HUDEP-2 (cell line): ENCODE measurements at regions not wholly inside any gene's neighbourhood (a gene's known extent, or its start where the extent isn't known, plus 50 kb on each side); places are given as distances from the start of the nearest gene placed in this dataset.

ENCODE experiments used
- DNase-seq, 76 experiments: peaks; one replicate each; lab custom pipeline; 2025; ENCODE audit not compliant: unreplicated experiment in 76 of 76; lab: John Stamatoyannopoulos, UW

DNA sequence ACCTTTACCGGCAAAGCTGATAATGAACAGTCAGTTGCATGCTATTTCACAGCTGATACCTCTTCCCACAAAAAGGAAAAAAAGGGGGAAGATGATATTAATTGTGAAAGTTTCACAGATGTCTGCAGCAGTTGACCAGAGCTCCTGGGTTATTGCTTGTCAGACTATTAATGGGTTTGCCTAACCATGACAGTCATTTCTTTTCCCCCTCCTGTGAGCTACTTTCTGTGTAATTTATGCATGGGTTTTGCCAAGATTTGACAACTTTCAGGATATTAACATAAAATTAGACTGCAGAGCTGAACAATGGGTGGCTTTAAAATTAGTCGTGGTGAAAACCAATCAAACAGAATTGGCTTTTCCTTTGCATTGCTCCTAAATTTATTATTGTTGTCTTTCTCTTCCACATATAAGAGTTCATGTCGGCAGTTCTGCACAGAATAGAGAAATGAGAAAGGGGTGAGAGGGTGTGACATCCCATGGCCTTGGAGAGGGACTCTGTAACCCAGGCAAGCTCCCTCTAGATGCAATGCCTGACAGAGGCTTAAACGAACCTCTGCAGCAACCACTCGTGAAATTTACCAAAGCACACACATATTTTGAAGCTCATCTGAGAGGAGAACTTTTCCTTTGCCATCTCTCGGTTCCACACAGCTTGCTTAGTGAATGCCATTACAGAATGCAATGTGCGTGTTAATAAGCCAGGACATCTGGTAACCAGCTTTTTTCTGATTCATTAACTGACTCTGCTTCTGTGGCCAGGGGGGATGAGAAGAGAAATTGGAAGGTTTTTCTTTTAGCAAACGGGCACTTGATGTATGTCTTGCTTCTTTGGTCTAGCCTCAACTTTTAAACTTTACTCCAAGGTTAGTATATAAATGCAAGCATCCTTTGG, 82.2 kb upstream of the ITGA4 start:
- no peak for DNase-seq

GRCh38 chr2:181376442-181376841, 80.7 kb upstream of the ITGA4 start:
- no peak for DNase-seq

- DNase-seq, result no peak
Measured at GRCh38 chr2:181376999-181377398, 80.2 kb upstream of the ITGA4 start.

- DNase-seq, result no peak
Measured at GRCh38 chr2:181378491-181378890, 78.7 kb upstream of the ITGA4 start.

GRCh38 chr2:181380581-181380980, 76.6 kb upstream of the ITGA4 start:
- no peak for DNase-seq

DNA sequence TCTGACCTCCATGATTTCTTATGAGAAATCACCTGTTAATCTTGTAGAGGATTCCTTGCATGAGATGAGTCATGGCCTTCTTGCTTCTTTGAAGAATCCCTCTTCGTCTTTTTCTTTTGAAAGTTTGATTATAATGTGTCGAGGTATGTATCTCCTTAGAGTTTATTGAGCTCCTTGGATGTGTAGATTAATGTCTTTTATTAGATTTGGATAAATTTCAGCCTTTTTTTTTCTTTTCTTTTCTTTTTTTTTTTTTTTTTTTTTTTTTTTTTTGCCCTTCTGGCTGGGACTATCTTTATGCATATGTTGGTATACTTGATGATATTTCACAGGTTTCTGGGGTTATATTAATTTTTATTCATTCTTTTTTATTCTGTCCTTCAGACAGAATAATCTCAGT, 72.3 kb upstream of the ITGA4 start:
- DNase-seq, result no peak

DNA sequence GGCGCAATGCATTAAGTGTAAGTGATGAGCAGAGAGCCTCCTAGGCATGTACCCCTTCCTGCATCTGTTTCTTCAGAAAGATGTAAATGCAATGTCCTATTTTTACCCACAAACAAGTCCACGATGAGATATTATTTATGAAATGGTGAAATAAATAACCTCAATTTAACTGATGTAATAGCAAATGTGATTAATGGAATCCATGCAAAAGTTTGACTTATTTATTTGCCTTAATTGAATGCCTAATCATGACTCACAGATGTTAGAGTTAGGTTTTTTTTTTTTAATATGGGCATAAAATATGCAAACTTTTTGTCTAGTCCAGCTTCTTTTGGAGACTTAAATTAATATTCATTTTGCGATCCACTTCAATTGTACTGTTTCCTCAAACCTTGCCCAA, 67.7 kb upstream of the ITGA4 start:
- DNase-seq, result no peak

GRCh38 chr2:181393472-181393871, 63.7 kb upstream of the ITGA4 start:
- peak in 1 of 76 experiments; percentile 14 for DNase-seq

DNA sequence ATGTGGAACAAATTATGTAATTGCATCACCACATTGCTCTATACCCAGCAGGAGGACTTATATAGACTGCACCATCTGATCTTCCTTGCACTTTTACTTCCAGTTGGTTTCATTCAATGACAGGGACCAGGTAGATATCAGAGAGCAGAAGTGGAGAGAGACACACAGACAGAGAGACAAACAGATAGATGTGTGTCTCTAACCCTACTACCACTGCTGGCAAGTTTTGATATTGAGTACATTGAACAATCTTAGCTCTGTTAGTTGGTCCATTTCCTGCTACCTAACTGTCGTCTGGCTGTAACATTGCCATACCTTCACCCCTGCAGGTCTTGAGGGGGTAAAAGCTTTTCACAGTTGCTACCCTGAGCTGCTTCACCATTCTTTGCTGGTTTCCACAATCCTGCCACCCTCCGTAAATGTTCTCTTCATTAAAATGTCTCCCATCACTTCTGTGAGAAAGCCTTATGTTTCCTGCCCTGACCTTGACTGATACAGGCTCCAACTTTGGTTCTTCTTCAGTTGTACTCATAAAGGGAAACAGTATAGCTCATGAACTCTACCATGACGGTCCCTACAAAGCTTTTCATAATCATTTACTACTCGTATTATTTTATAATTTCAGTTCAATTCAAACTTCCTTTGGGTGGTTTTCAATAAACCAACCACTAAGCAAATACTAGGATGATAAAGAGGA, 62.3 kb upstream of the ITGA4 start:
- DNase-seq, result no peak

DNA sequence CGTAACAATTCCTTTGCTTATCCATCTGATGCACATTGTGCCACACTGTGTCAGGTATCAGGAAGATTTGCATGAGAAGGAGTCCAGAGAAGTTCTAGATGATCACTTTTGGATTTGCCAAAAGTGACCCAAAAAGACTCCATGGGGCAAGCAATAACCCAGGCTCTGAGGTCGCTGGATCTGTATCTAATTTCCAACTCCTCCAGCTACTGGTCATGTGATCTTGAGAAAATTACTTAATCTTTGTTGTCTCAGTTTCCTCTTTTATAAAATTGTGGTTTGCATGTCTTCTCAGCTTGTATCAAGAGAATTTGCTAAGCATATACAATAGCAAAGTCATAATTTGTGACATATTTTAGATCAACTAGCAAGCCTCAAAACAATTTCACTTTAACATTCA, 61.3 kb upstream of the ITGA4 start:
- peak in 2 of 76 experiments; percentile 11 to 27 for DNase-seq

DNA sequence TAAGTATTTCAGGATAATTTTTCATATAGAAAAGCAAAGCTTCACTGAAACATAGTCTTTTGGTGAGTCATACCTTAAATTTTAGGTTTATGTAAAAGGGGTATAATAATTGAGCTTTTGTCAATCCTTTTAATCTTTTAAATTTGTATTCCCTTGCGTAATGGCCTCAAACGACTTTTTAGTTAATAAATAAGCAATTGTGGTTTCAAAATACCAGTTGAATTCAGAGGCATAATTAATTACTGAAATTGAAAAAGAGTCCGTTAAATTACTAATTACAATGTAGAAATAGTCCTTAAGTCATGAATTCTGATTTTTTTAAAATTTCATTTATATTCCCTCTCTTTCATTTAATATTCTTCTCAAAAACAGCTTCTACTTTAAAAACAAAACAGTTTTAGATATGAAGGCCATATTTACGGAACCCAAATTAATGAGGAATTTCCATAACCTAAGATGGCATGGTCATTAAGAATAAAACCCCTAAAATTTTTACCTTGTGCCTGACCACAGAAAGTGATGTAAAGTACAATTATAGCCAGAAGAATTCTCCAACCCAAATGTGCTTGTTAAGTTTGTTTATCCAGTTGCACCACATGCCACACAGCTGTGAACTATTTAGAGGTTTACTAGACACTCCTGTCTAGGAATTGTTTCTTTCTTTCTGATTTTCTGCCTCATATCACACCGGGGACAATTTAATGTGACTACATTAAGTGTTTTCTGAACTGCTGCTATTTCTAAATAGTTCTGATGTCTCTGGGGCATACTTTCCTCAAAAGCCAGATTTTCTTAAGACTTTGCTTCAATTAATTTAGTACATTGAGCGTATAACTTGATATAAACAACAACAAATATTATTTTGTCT, 60.7 kb upstream of the ITGA4 start:
- DNase-seq, result no peak

DNA sequence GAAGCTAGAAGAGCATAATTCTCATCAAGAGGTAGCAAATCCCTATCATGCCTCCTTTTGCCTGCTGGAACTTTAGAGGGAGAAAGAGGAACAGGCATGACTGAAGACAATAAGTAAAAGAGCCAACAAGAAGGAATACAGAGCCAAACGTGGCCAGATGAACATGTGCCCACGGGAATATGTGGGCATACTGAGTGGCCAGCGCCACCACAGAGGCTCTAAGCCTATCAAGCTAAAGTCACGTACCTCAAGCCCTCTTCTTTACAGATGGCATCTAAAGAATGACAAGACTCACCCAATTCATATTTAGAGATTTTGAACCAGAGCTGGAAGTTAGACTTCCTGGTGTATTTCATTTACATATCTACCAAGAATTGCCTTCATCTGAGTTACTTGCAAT, 59.9 kb upstream of the ITGA4 start:
- DNase-seq, result no peak

DNA sequence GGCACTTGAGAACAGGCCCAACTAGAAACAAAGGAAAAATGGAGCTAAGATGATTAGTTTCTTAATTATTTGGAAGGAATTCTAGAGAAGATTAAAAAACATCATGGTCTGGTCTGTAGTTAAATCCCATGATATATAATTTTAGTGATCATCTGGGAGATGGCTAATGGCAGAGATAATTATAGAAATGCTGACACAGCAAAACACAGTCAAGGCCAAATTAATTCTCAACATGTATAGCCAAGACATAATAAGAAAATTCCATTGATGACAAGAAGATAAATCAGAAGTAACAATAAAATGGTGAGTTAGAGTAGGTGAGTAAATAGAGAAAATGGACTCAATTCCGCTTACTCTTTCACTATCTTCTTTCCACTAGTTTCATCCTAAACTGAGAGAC, 59.2 kb upstream of the ITGA4 start:
- DNase-seq, result no peak

DNA sequence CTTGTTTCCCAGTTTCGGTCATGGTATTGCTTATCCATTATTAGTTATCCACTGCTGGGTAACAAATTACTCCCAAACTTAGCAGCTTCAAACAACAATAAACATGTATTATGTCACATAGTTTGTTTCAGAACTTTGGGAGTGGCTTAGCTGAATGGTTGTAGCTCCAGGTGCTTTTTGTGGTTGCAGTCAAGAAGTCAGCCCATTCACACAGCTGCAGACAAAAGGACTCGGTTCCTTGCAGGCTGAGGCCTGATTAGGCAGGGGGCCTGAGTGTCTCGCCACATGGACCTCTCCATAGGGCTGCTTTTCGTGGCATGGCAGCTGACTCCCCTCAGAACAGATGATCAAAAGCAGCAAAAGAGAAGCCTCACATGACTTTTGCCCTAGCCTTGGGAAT, 58.2 kb upstream of the ITGA4 start:
- DNase-seq, result no peak

DNA sequence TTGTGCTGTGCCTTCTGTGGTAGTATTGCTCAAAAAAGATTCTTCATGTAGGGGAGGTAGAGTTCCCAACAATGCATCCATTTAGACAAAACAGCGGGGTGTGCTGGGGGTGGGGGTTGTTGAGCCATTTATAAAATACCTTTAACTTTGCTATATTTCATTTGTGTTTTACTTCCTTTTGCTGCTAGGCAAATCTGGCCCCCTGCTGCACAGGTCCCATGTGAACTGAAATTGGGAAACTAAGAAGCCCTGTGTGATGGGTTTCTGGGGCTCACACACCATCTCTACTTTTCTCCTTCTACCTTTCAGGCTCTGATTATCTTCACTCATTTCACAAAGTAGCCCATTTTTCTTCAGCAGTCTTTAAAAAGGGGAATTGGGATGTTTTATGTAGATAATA, 52.7 kb upstream of the ITGA4 start:
- no peak for DNase-seq

GRCh38 chr2:181407171-181407570, 50.0 kb upstream of the ITGA4 start:
- no peak for DNase-seq
